ENCODE measurements at regions not wholly inside any gene's neighbourhood (a gene's known extent, or its start where the extent isn't known, plus 50 kb on each side); places are given as distances from the start of the nearest gene placed in this dataset.

DNA sequence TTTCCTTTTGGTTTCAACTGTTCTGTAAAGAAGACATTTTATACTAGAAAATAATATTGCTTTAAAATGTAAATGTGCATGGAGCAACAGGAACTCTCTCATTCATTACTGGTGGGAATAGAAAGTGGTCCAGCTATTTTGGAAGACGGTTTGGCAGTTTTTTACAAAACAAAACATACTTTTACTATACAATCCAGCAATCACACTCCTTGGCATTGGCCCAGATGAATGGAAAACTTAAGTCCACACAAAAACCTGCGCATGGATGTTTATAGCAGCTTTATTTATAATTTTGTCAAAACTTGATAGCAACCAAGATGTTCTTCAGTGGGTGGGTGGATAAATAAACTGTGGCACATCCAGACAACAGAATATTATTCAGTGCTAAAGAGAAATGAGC, 49.9 kb upstream of the SEPTIN5 start:
- no peak overlapping the region for H2BK120ac ChIP-seq (replicated peaks; ENCODE audit: low read depth, low read length)
- H2BK20ac ChIP-seq (ENCODE audit: low read length), result no peak overlapping the region
- H2BK5ac ChIP-seq (ENCODE audit: low read depth, low read length), result no peak overlapping the region
- FAIRE-seq (no peak), DNase-seq (ENCODE audit: low read depth in 1 of 2, low spot score in 2 of 2) (no peak)
- no peak overlapping the region for H4K5ac ChIP-seq (ENCODE audit: insufficient read length, low read depth, low read length)
- peaks cover 0 to 9% (median 3%) of the 10 kb centered on the region in 4 experiments; a peak in 5 of 7 replicates for H3K4me1 ChIP-seq (replicated peaks in 1 of 4; ENCODE audit: control insufficient read depth in 3 of 4, insufficient read depth in 4 of 4, low read length in 3 of 4)
- H3K27ac ChIP-seq (ENCODE audit: low read depth, low read length), result no peak overlapping the region
- peaks cover 0 to 5% (median 0%) of the 10 kb centered on the region in 4 experiments; a peak in 2 of 7 replicates for H3K27me3 ChIP-seq (replicated peaks in 1 of 4; ENCODE audit: control insufficient read depth in 3 of 4, extremely low read depth in 1 of 4, insufficient read depth in 3 of 4, low read length in 3 of 4)
- no peak overlapping the region for H4K91ac ChIP-seq (replicated peaks; ENCODE audit: insufficient read length, low read length)
- no peaks in the 10 kb centered on the region for H3K79me2 ChIP-seq (ENCODE audit: control insufficient read depth in 1 of 2, insufficient read depth in 2 of 2, low read length in 2 of 2)
- H3K9me3 ChIP-seq (ENCODE audit: insufficient read depth in 2 of 2, low read depth in 1 of 2, low read length in 1 of 2), result no peaks in the 10 kb centered on the region
- H3K4ac ChIP-seq (replicated peaks; ENCODE audit: insufficient read length, low read depth, low read length), result no peak overlapping the region
- no peaks in the 10 kb centered on the region for H4K20me1 ChIP-seq (replicated peaks in 1 of 2; ENCODE audit: control insufficient read depth in 1 of 2, insufficient read depth in 2 of 2, low read length in 2 of 2)
- H2AFZ ChIP-seq (ENCODE audit: low read length), result no peak overlapping the region
- H3K4me2 ChIP-seq (ENCODE audit: insufficient read depth in 1 of 2, low read depth in 2 of 2, low read length in 2 of 2), result no peak overlapping the region
- no peak overlapping the region for H3K23ac ChIP-seq (ENCODE audit: insufficient read length)
- no peak overlapping the region for H2AK5ac ChIP-seq (ENCODE audit: low read depth, low read length)
- H4K8ac ChIP-seq (ENCODE audit: extremely low read depth, insufficient read depth, low read length), result no peak overlapping the region
- H2BK12ac ChIP-seq (ENCODE audit: low read depth, low read length), result no peak overlapping the region
- H3K23me2 ChIP-seq (ENCODE audit: low read depth, low read length), result no peaks in the 10 kb centered on the region
- no peak overlapping the region for H3K14ac ChIP-seq (ENCODE audit: insufficient read length)
- H3K36me3 ChIP-seq (ENCODE audit: control insufficient read depth in 2 of 4, insufficient read depth in 4 of 4, low read length in 3 of 4), result no peaks in the 10 kb centered on the region
- WGBS, 2 experiments (ENCODE audit: extremely low coverage in 1 of 2, insufficient coverage in 1 of 2, insufficient read length in 1 of 2, insufficient replicate concordance in 2 of 2, low coverage in 1 of 2, low lambda C conversion rate in 2 of 2, missing lambda C conversion rate in 1 of 2), result 80% methylated on average over 2 of the region's 2 CpGs; no CpG with 5 or more reads in 1 of the 2 experiments
- no peak overlapping the region for H3K9ac ChIP-seq (replicated peaks in 1 of 4; ENCODE audit: extremely low read depth in 1 of 4, low read depth in 3 of 4, low read length in 3 of 4)
- no peak overlapping the region for H3K4me3 ChIP-seq (ENCODE audit: extremely low read depth in 1 of 4, insufficient read depth in 2 of 4, low read depth in 3 of 4, low read length in 4 of 4)
- ChIA-PET POLR2A (ENCODE audit: partially characterized antibody) (interaction anchor here (0.5 to 1.3 kb wide), 2 partner anchors 21 to 51 kb away, joined by 3 read pairs; no protein-coding TSS in a partner anchor), CTCF (ENCODE audit: partially characterized antibody) (interaction anchor here (1.0 to 3.1 kb wide), 6 partner anchors 15 to 246 kb away, joined by 3 to 16 read pairs (median 4); no protein-coding TSS in a partner anchor)
- no peak overlapping the region for H3K56ac ChIP-seq (replicated peaks; ENCODE audit: insufficient read length, low read depth, low read length)
- no peaks in the 10 kb centered on the region for H3K79me1 ChIP-seq (ENCODE audit: low read depth, low read length)
- H3K18ac ChIP-seq (ENCODE audit: extremely low read depth, low read length), result no peak overlapping the region
- H2BK15ac ChIP-seq (ENCODE audit: low read length), result no peak overlapping the region
- TF ChIP-seq, protein P1, sequence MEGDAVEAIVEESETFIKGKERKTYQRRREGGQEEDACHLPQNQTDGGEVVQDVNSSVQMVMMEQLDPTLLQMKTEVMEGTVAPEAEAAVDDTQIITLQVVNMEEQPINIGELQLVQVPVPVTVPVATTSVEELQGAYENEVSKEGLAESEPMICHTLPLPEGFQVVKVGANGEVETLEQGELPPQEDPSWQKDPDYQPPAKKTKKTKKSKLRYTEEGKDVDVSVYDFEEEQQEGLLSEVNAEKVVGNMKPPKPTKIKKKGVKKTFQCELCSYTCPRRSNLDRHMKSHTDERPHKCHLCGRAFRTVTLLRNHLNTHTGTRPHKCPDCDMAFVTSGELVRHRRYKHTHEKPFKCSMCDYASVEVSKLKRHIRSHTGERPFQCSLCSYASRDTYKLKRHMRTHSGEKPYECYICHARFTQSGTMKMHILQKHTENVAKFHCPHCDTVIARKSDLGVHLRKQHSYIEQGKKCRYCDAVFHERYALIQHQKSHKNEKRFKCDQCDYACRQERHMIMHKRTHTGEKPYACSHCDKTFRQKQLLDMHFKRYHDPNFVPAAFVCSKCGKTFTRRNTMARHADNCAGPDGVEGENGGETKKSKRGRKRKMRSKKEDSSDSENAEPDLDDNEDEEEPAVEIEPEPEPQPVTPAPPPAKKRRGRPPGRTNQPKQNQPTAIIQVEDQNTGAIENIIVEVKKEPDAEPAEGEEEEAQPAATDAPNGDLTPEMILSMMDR (IDR thresholded peaks at IDR 0.05; ENCODE audit: control extremely low read depth in 1 of 3, insufficient read depth in 1 of 3, low read depth in 1 of 3, low read length in 3 of 3), result no peak
- TF ChIP-seq KDM4A (IDR thresholded peaks at IDR 0.05; ENCODE audit: low read depth, low read length, severe bottlenecking) (no peak), BCL11A (IDR thresholded peaks at IDR 0.05; ENCODE audit: low read depth in 2 of 2, low read length in 2 of 2) (no peak), GABPA (IDR thresholded peaks at IDR 0.05; ENCODE audit: borderline replicate concordance, insufficient read depth, low read length) (no peak), CBX5 (IDR thresholded peaks at IDR 0.05; ENCODE audit: low read depth, low read length) (no peak), YY1 (IDR thresholded peaks at IDR 0.05; ENCODE audit: low read depth, low read length) (no peak), EZH2 (IDR thresholded peaks at IDR 0.05; ENCODE audit: low read depth, low read length, severe bottlenecking) (no peak), JUN (IDR thresholded peaks at IDR 0.05; ENCODE audit: low read depth, low read length) (no peak)
- TF ChIP-seq, protein P2, sequence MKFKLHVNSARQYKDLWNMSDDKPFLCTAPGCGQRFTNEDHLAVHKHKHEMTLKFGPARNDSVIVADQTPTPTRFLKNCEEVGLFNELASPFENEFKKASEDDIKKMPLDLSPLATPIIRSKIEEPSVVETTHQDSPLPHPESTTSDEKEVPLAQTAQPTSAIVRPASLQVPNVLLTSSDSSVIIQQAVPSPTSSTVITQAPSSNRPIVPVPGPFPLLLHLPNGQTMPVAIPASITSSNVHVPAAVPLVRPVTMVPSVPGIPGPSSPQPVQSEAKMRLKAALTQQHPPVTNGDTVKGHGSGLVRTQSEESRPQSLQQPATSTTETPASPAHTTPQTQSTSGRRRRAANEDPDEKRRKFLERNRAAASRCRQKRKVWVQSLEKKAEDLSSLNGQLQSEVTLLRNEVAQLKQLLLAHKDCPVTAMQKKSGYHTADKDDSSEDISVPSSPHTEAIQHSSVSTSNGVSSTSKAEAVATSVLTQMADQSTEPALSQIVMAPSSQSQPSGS (IDR thresholded peaks at IDR 0.05; ENCODE audit: low read length), result no peak

Measured in H1 (cell line).